HG03103 (cell line): ENCODE measurements at regions not wholly inside any gene's neighbourhood (a gene's known extent, or its start where the extent isn't known, plus 50 kb on each side); places are given as distances from the start of the nearest gene placed in this dataset.
"Not testable (repeated sequence)": the region's sequence is repeated elsewhere in the genome, so short reads cannot be mapped to it uniquely, and the experiment has no call there.

Source experiments
- ATAC-seq: cut with Tn5 transposase; IDR thresholded peaks from one replicate; pipeline ENCODE4 v1.9.1; 2021; ENCODE audit warnings: low read depth; ENCODE audit not compliant: unreplicated experiment

DNA sequence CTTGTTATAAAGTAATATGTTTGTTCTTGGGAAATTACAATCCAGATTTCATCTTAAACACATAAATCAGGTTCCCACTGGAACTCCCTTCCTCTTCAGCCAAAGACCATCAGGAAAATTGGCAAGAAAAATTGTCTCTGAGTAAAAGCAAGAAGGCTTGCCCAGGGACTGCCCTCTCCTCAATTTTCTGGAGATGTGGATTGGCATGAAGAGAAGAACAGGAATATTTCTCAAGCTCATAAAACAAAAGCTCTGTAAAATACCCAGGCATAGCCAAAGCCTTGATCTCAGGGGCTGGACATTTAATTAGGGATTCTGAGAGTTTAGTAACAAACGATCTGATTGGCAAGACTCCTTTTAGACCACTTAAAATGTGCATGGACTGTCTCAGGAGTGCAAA is 223.4 kb downstream of the ZNF608 start:
- no peak for ATAC-seq

- no peak for ATAC-seq
Observed at GRCh38 chr5:124521461-124522230, 224.8 kb downstream of the ZNF608 start.

DNA sequence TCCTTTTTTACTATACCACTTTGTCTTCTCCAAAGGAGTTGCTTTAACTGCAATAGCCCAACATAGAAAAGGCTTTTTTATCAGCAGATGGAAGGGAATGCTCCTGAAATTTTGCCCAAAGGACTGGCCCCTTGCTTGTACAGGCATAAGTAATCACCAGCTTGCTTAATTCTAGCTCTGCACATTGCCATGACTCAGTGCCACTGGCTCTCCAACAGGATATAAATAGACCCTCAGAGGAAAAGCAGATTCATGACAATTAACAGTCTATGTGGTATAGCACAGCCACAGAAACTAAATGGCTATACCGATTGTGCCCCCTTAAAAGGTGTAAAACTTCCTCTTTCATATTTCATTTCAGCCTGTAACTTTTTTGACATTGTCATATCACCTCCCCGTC is 227.0 kb downstream of the ZNF608 start:
- peak; percentile 76 for ATAC-seq

GRCh38 chr5:124516567-124516966 is 229.9 kb downstream of the ZNF608 start:
- no peak for ATAC-seq

DNA sequence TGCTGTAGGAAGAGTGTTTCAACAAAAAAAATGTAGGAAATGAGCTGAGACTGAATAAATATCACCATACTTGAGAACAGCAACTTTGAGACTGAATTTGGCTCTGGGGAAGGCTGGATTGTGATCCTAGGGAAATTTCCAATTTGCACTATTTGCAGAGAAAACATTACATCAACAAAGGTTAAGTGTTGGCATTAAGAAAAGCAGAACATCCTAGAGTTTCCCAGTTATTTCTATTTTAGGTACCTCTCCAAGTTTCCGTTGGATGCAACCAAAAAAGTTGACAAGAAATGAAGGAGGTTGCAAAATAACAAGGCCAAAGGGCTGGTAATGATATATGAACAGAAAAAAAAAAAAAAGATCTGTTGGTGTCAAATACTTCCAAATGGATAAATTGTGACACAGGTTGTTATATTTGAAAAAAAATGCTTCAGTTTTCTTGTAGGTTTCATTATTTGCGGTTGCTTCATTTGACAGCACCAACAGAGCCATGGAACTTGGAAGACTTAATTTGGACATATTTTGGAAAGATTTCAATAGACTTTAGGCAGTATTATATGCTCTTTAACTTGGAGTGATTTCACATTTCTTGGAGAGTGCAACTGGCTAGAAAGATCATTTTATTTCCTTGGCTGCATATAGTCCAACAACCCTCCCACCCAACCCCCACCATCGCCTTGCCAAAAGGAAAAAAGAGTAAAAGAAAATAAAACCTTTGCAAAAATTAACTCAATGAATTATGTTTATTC is 230.8 kb downstream of the ZNF608 start:
- ATAC-seq, result no peak

- ATAC-seq, result no peak
Observed at GRCh38 chr5:124514956-124515355, 231.5 kb downstream of the ZNF608 start.

GRCh38 chr5:124512952-124513632 is 233.3 kb downstream of the ZNF608 start:
- no peak for ATAC-seq

GRCh38 chr5:124512236-124512635 is 234.2 kb downstream of the ZNF608 start:
- ATAC-seq, result no peak

- no peak for ATAC-seq
Observed at GRCh38 chr5:124511791-124512190, 234.6 kb downstream of the ZNF608 start.

DNA sequence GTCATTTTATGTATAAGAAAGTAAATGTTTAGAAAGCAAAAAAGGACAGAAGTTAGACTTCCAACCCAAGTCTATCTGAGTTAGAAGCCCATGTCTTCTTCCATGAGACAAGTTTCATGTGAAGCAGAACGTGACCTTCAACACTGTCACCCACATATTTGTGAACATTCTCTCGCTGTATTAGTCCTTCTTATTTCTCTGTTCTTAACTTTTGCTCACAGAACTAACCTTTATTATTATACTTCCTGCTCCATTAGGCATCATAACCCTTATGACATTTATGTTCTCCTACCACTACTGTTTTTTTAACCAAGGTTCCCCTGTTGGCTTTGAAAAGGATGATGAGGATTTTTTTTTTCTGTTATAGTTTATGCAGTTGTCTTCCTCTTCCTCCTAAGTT is 238.8 kb downstream of the ZNF608 start:
- ATAC-seq, result no peak

DNA sequence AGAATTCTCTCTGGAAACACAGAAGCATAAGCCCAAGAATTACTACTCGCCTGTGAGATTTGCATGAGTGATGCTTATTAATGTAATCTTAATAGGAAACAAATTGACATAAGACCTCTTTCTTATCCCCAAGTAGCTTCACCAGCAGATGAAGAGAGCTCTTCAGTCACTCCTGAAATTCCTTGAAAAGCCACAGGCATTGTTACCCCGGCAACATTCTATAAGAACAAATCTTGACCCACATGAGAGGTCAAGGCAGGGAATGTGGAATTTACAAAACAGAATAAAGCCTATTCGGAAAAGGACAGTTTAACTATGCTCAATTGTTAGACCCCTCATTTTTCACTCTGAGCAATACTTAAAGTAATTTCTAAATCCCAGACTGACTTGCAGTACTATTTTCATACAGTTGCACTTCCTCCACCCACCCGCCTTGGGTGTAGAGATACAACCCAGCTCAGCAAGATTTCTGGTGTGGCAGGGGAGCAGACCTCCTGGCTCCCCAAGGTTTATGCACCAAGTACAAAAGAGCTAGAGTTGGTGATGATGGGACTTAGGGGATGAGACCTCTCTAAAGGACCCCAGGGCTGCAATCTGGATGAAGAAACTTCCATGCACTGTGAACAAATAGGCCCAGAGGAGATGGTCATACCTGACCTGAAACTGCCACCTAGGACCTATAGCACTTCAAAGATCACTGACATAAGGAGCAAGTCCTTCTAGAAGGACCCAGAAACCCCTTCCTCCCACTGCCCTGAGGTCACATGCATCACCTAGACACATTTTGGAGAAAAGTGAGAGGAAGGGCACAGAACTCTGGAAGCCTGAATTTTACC is 242.1 kb downstream of the ZNF608 start:
- ATAC-seq, result peak; percentile 77

- no peak for ATAC-seq
Observed at GRCh38 chr5:124502551-124502950, 243.9 kb downstream of the ZNF608 start.

GRCh38 chr5:124499818-124500217 is 246.6 kb downstream of the ZNF608 start:
- not testable (repeated sequence) for ATAC-seq

- ATAC-seq, result not testable (repeated sequence)
Observed at GRCh38 chr5:124496968-124497367, 249.5 kb downstream of the ZNF608 start.

GRCh38 chr5:124494540-124495116 is 251.8 kb downstream of the ZNF608 start:
- ATAC-seq, result no peak

GRCh38 chr5:124492444-124493224 is 253.8 kb downstream of the ZNF608 start:
- no peak for ATAC-seq

GRCh38 chr5:124490315-124490714 is 256.1 kb downstream of the ZNF608 start:
- not testable (repeated sequence) for ATAC-seq

- no peak for ATAC-seq
Observed at GRCh38 chr5:124481419-124481818, 265.0 kb downstream of the ZNF608 start.

GRCh38 chr5:124480964-124481363 is 265.5 kb downstream of the ZNF608 start:
- ATAC-seq, result no peak
